GM23338 (cell line): ENCODE measurements at regions not wholly inside any gene's neighbourhood (a gene's known extent, or its start where the extent isn't known, plus 50 kb on each side); places are given as distances from the start of the nearest gene placed in this dataset.

Experiments
- ATAC-seq: fragments of 200-7000 bp; cut with Tn5 transposase; 3 replicates; pipeline ENCODE4 v1.9.1; 2020
- DNase-seq: peaks from one replicate; pipeline ENCODE4 v3.0.0-alpha.2; 2015; ENCODE audit warnings: low spot score
- H2AFZ ChIP-seq: fragments of 200-600 bp; sonication (generic); 2 replicates; pipeline ENCODE4 v1.8.0; 2016; ENCODE audit warnings: antibody characterized with exemption, mild to moderate bottlenecking, moderate library complexity
- H3F3A ChIP-seq: fragments of 200-600 bp; sonication (generic); replicated peaks from 2 replicates; pipeline ENCODE4 v1.8.0; 2017; ENCODE audit warnings: antibody characterized with exemption, mixed run types, low read depth
- H3K27ac ChIP-seq: fragments of 200-600 bp; sonication (generic); 2 replicates; pipeline ENCODE4 v1.6.1; 2016; ENCODE audit warnings: low read depth
- H3K27me3 ChIP-seq: fragments of 200-600 bp; sonication (generic); 2 replicates; pipeline ENCODE4 v1.8.0; 2016; ENCODE audit warnings: mild to moderate bottlenecking, mixed run types, moderate library complexity; ENCODE audit not compliant: insufficient read depth
- H3K36me3 ChIP-seq: fragments of 200-600 bp; sonication (generic); 2 replicates; pipeline ENCODE4 v1.8.0; 2016; ENCODE audit warnings: mild to moderate bottlenecking; ENCODE audit not compliant: insufficient read depth
- H3K4me1 ChIP-seq: fragments of 200-600 bp; sonication (generic); 2 replicates; pipeline ENCODE4 v1.8.0; 2016; ENCODE audit warnings: mild to moderate bottlenecking, moderate library complexity; ENCODE audit not compliant: insufficient read depth
- H3K4me2 ChIP-seq: fragments of 200-600 bp; sonication (generic); 2 replicates; pipeline ENCODE4 v1.7.1; 2017; ENCODE audit warnings: mixed run types
- H3K4me3 ChIP-seq: fragments of 200-600 bp; sonication (generic); 2 replicates; pipeline ENCODE4 v1.6.1; 2016; ENCODE audit warnings: mixed run types
- H3K79me2 ChIP-seq: fragments of 200-600 bp; sonication (generic); replicated peaks from 2 replicates; pipeline ENCODE4 v1.8.0; 2017; ENCODE audit warnings: mild to moderate bottlenecking; ENCODE audit not compliant: insufficient read depth
- H3K9me2 ChIP-seq: fragments of 200-600 bp; sonication (generic); 2 replicates; pipeline ENCODE4 v1.8.0; 2017; ENCODE audit not compliant: insufficient read depth
- H4K20me1 ChIP-seq: fragments of 200-600 bp; sonication (generic); replicated peaks from 2 replicates; pipeline ENCODE4 v1.8.0; 2017; ENCODE audit warnings: mild to moderate bottlenecking; ENCODE audit not compliant: insufficient read depth
- H3K27ac Mint-ChIP-seq: 2 replicates; pipeline ENCODE4 v1.8.0; 2020; ENCODE audit warnings: inconsistent platforms, mild to moderate bottlenecking, moderate library complexity, mixed read lengths
- H3K27me3 Mint-ChIP-seq: 3 replicates; pipeline ENCODE4 v1.8.0; 2022; ENCODE audit warnings: low read depth, mild to moderate bottlenecking, moderate library complexity, mixed read lengths, inconsistent platforms; ENCODE audit not compliant: insufficient read depth, poor library complexity
- H3K36me3 Mint-ChIP-seq: 3 replicates; pipeline ENCODE4 v1.8.0; 2021; ENCODE audit warnings: low read depth, mild to moderate bottlenecking, inconsistent platforms, moderate library complexity, mixed read lengths
- H3K4me1 Mint-ChIP-seq: 3 replicates; pipeline ENCODE4 v1.8.0; 2020; ENCODE audit warnings: mild to moderate bottlenecking, inconsistent platforms, mixed read lengths
- H3K4me3 Mint-ChIP-seq: 3 replicates; pipeline ENCODE4 v1.8.0; 2021; ENCODE audit warnings: moderate library complexity, mild to moderate bottlenecking, inconsistent platforms, mixed read lengths
- H3K9me3 Mint-ChIP-seq: 3 replicates; pipeline ENCODE4 v1.8.0; 2020; ENCODE audit warnings: moderate library complexity, mild to moderate bottlenecking, inconsistent platforms, mixed read lengths
- ZNF331 ChIP-seq: fragments of 250-450 bp; sonication (Bioruptor Pico); IDR thresholded peaks from 2 replicates; pipeline ENCODE4 v1.5.0; 2020; ENCODE audit warnings: low read depth, mild to moderate bottlenecking, moderate library complexity
- TF ChIP-seq, protein P1 (sequence below), 2 experiments: fragments of 200-600 bp in 1 of 2; sonication (generic) in 1 of 2; conservative IDR thresholded peaks; 2 replicates each; pipeline versions ENCODE4 v1.5.1 to v1.6.1; 2016 to 2017; ENCODE audit warnings: antibody characterized with exemption in 2 of 2, low read depth in 2 of 2, mild to moderate bottlenecking in 2 of 2, moderate library complexity in 1 of 2
- TF ChIP-seq, protein P2 (sequence below): fragments of 250-450 bp; sonication (Bioruptor Pico); IDR thresholded peaks from 2 replicates; pipeline ENCODE4 v1.5.0; 2020; ENCODE audit warnings: mild to moderate bottlenecking, moderate library complexity

DNA sequence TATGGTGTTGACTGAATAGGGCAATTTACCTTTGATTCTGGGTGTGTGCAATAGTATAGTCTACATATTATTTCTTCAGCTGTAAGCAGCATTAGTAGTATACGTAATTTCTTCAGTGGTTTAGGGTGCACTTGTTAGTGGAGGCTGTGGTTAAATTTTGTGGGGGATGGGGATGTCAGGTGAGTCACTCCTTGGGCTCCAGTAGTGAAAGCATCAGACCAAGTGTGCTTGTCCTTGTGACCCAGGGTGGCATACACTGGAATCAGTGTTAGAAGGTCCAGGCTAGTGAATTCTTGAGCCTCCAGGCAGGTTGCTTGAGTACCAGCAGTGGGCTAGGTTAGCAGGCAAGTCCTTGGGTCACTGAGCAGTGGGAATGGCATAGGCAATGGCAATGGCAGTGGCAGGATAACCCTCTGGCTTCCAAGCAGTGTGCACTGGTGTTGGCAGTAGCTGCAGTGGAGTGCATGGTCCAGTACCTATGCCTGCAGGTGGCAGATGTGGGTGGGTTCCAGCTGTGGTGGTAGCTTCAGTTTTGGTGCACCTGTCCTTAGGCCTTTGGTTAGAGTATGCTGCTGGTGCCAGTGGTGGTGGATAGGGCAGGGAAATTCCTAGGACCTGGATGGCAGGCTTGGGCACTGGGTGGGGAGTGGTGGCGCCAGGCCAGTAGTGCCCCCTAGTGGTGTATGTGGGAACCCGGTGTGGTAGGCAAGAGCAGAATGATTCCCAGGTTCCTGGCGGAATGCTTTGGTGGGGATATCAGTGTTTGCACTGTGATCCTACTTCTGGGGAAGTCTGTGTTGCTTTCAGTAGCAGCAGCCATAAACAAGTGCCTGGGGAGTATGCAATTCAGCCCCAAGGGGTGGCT lies 531.0 kb downstream of the SMARCA1 start:
- TF ChIP-seq, protein P1, sequence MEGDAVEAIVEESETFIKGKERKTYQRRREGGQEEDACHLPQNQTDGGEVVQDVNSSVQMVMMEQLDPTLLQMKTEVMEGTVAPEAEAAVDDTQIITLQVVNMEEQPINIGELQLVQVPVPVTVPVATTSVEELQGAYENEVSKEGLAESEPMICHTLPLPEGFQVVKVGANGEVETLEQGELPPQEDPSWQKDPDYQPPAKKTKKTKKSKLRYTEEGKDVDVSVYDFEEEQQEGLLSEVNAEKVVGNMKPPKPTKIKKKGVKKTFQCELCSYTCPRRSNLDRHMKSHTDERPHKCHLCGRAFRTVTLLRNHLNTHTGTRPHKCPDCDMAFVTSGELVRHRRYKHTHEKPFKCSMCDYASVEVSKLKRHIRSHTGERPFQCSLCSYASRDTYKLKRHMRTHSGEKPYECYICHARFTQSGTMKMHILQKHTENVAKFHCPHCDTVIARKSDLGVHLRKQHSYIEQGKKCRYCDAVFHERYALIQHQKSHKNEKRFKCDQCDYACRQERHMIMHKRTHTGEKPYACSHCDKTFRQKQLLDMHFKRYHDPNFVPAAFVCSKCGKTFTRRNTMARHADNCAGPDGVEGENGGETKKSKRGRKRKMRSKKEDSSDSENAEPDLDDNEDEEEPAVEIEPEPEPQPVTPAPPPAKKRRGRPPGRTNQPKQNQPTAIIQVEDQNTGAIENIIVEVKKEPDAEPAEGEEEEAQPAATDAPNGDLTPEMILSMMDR (conservative IDR thresholded peaks at IDR 0.05; ENCODE audit: low read depth in 2 of 2), result peak; percentile 46 to 70
- no peak for TF ChIP-seq ZNF331 (CRISPR knock-in tag)
- no peak overlapping the region for H3K27ac ChIP-seq
- ATAC-seq (no peak), DNase-seq (peak; percentile 38)
- Mint-ChIP-seq H3K4me1 (no peaks in the 10 kb centered on the region), H3K4me3 (no peak overlapping the region), H3K27me3 (no peaks in the 10 kb centered on the region), H3K27ac (no peak overlapping the region), H3K9me3 (peaks cover 22% of the 10 kb centered on the region), H3K36me3 (peaks cover 9% of the 10 kb centered on the region; the same call in 2 of the 3 replicates)
- no peaks in the 10 kb centered on the region for H3K79me2 ChIP-seq
- no peaks in the 10 kb centered on the region for H3K27me3 ChIP-seq
- no peak overlapping the region for H3K4me3 ChIP-seq
- H3K4me2 ChIP-seq, result no peak overlapping the region
- no peak overlapping the region for H2AFZ ChIP-seq
- no peaks in the 10 kb centered on the region for H3K36me3 ChIP-seq
- H3K9me2 ChIP-seq, result no peaks in the 10 kb centered on the region
- no peaks in the 10 kb centered on the region for H4K20me1 ChIP-seq
- no peaks in the 10 kb centered on the region for H3F3A ChIP-seq
- no peaks in the 10 kb centered on the region for H3K4me1 ChIP-seq

DNA sequence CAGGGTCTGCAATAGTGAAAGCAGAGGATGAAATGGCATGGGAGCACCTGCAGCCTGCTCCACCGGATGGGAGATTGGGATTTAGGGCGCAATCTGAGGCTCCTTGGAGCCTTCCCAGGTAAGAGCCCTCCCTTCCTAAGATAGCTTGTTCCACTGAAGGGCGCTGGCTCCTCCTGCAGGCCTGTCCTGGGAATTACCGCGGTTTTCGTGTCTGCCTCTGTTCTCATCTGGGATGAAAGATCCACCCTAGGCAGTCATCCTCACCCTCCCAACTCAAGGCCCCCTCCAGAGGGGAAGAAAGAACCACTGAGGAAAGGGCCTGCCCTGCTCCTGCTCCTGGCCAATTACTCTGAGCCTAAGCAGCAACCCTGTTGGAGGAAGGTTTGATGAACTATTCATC lies 547.5 kb downstream of the SMARCA1 start:
- peaks cover 3% of the 10 kb centered on the region for H3K27me3 Mint-ChIP-seq
- DNase-seq, result peak; percentile 72

More for the DNA sequence above, 547.5 kb downstream of the SMARCA1 start:
- Mint-ChIP-seq H3K4me1 (peaks cover 14% of the 10 kb centered on the region; the same call in 2 of the 3 replicates), H3K4me3 (no peak overlapping the region), H3K36me3 (peaks cover 3% of the 10 kb centered on the region; the same call in 2 of the 3 replicates), H3K9me3 (no peaks in the 10 kb centered on the region; the same call in 1 of the 3 replicates), H3K27ac (no peak overlapping the region)
- TF ChIP-seq, protein P1 (conservative IDR thresholded peaks at IDR 0.05; ENCODE audit: low read depth in 2 of 2), result peak; percentile 57 to 86
- TF ChIP-seq, protein P2, sequence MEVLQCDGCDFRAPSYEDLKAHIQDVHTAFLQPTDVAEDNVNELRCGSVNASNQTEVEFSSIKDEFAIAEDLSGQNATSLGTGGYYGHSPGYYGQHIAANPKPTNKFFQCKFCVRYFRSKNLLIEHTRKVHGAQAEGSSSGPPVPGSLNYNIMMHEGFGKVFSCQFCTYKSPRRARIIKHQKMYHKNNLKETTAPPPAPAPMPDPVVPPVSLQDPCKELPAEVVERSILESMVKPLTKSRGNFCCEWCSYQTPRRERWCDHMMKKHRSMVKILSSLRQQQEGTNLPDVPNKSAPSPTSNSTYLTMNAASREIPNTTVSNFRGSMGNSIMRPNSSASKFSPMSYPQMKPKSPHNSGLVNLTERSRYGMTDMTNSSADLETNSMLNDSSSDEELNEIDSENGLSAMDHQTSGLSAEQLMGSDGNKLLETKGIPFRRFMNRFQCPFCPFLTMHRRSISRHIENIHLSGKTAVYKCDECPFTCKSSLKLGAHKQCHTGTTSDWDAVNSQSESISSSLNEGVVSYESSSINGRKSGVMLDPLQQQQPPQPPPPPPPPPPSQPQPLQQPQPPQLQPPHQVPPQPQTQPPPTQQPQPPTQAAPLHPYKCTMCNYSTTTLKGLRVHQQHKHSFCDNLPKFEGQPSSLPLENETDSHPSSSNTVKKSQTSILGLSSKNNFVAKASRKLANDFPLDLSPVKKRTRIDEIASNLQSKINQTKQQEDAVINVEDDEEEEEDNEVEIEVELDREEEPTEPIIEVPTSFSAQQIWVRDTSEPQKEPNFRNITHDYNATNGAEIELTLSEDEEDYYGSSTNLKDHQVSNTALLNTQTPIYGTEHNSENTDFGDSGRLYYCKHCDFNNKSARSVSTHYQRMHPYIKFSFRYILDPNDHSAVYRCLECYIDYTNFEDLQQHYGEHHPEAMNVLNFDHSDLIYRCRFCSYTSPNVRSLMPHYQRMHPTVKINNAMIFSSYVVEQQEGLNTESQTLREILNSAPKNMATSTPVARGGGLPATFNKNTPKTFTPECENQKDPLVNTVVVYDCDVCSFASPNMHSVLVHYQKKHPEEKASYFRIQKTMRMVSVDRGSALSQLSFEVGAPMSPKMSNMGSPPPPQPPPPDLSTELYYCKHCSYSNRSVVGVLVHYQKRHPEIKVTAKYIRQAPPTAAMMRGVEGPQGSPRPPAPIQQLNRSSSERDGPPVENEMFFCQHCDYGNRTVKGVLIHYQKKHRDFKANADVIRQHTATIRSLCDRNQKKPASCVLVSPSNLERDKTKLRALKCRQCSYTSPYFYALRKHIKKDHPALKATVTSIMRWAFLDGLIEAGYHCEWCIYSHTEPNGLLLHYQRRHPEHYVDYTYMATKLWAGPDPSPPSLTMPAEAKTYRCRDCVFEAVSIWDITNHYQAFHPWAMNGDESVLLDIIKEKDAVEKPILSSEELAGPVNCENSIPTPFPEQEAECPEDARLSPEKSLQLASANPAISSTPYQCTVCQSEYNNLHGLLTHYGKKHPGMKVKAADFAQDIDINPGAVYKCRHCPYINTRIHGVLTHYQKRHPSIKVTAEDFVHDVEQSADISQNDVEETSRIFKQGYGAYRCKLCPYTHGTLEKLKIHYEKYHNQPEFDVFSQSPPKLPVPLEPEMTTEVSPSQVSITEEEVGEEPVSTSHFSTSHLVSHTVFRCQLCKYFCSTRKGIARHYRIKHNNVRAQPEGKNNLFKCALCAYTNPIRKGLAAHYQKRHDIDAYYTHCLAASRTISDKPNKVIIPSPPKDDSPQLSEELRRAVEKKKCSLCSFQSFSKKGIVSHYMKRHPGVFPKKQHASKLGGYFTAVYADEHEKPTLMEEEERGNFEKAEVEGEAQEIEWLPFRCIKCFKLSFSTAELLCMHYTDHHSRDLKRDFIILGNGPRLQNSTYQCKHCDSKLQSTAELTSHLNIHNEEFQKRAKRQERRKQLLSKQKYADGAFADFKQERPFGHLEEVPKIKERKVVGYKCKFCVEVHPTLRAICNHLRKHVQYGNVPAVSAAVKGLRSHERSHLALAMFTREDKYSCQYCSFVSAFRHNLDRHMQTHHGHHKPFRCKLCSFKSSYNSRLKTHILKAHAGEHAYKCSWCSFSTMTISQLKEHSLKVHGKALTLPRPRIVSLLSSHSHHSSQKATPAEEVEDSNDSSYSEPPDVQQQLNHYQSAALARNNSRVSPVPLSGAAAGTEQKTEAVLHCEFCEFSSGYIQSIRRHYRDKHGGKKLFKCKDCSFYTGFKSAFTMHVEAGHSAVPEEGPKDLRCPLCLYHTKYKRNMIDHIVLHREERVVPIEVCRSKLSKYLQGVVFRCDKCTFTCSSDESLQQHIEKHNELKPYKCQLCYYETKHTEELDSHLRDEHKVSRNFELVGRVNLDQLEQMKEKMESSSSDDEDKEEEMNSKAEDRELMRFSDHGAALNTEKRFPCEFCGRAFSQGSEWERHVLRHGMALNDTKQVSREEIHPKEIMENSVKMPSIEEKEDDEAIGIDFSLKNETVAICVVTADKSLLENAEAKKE, result no peak
- H3F3A ChIP-seq, result no peaks in the 10 kb centered on the region
- peak; percentile 98 for ATAC-seq
- H3K4me2 ChIP-seq, result no peak overlapping the region
- H3K4me3 ChIP-seq, result no peak overlapping the region
- no peak overlapping the region for H3K27ac ChIP-seq
- H3K36me3 ChIP-seq, result no peaks in the 10 kb centered on the region
- H3K4me1 ChIP-seq, result peaks cover 9% of the 10 kb centered on the region
- H4K20me1 ChIP-seq, result no peaks in the 10 kb centered on the region
- H3K79me2 ChIP-seq, result no peaks in the 10 kb centered on the region
- no peaks in the 10 kb centered on the region for H3K9me2 ChIP-seq
- no peak overlapping the region; the same call in 1 of the 2 replicates for H2AFZ ChIP-seq
- H3K27me3 ChIP-seq, result no peaks in the 10 kb centered on the region
